GM13976 (cell line): ENCODE measurements at regions not wholly inside any gene's neighbourhood (a gene's known extent, or its start where the extent isn't known, plus 50 kb on each side); places are given as distances from the start of the nearest gene placed in this dataset.

Experiments used
- DNase-seq: peaks from one replicate; pipeline ENCODE4 v3.0.0; 2012; ENCODE audit warnings: low spot score
- in situ Hi-C: fragments of 300-500 bp; cut with MboI; formaldehyde crosslinking; loops from one replicate; pipeline ENCODE4 v1.12.0; 2022; ENCODE audit warnings: low sequenced_read_pairs, mixed read lengths, inconsistent platforms; ENCODE audit not compliant: unreplicated experiment
- TF ChIP-seq, protein P1 (sequence below): IDR thresholded peaks from 2 replicates; pipeline ENCODE4 v1.5.1; 2012; ENCODE audit warnings: borderline replicate concordance, mild to moderate bottlenecking; ENCODE audit not compliant: insufficient read depth; ENCODE audit errors: extremely low read depth, missing control alignments, control extremely low read depth

DNA sequence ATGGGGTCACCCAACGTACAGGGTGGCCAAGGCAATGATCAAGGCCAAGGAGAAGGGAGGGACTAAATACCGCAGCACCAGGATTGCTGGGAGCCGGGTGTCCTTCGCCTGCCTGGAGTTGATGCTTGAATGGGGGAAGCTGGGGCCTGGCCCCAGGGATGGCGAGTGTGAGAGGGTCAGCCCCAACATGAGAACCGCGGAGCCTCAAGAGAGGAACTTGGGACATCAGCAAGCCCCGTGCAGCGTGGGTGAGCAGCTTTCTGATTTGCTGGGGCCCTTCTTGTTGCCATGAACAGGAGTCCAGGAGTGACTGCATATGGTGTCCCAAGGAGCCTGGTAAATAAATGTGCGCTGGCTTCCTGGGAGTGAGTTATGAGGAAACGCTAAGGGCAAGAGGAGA, 72.8 kb upstream of the PITRM1 start:
- TF ChIP-seq, protein P1, sequence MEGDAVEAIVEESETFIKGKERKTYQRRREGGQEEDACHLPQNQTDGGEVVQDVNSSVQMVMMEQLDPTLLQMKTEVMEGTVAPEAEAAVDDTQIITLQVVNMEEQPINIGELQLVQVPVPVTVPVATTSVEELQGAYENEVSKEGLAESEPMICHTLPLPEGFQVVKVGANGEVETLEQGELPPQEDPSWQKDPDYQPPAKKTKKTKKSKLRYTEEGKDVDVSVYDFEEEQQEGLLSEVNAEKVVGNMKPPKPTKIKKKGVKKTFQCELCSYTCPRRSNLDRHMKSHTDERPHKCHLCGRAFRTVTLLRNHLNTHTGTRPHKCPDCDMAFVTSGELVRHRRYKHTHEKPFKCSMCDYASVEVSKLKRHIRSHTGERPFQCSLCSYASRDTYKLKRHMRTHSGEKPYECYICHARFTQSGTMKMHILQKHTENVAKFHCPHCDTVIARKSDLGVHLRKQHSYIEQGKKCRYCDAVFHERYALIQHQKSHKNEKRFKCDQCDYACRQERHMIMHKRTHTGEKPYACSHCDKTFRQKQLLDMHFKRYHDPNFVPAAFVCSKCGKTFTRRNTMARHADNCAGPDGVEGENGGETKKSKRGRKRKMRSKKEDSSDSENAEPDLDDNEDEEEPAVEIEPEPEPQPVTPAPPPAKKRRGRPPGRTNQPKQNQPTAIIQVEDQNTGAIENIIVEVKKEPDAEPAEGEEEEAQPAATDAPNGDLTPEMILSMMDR, result no peak
- no peak for DNase-seq
- in situ Hi-C loops, result loop anchor here (25.0 kb wide), 2 partner anchors 1417 to 1517 kb away; no protein-coding TSS in a partner anchor

DNA sequence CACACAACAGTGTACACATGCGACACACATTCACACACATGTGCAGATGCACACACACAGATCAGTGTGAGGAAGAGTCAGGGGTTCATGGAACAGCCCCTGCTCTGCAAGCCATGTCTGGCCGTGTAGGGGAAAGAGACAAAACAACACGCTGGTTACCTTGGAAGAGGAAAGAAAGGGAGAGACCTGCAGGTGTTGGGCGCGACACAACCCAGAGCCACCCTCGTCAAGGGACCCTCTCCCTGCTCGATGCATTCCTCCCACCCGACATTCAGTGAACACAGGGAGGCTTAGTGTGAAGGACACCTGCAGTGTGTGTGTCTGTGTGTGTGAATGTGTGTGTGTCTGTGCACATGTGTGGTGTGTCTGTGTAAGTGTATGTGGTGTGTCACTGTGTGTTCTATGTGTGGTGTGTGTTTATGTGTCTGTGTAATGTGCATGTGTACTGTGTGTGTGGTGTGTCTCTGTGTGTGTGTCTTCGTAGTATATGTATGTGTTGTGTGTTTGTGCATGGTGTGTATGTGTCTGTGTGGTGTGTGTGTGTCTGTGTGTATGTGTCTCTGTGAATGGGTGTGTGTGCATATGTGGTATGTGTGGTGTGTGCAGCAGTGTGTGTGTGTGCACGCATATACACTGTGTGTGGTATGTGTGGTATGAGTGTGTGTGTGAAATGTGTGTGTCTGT, 69.5 kb upstream of the PITRM1 start:
- TF ChIP-seq, protein P1, result no peak
- in situ Hi-C loops, result loop anchor here (25.0 kb wide), 2 partner anchors 1420 to 1520 kb away; no protein-coding TSS in a partner anchor

DNA sequence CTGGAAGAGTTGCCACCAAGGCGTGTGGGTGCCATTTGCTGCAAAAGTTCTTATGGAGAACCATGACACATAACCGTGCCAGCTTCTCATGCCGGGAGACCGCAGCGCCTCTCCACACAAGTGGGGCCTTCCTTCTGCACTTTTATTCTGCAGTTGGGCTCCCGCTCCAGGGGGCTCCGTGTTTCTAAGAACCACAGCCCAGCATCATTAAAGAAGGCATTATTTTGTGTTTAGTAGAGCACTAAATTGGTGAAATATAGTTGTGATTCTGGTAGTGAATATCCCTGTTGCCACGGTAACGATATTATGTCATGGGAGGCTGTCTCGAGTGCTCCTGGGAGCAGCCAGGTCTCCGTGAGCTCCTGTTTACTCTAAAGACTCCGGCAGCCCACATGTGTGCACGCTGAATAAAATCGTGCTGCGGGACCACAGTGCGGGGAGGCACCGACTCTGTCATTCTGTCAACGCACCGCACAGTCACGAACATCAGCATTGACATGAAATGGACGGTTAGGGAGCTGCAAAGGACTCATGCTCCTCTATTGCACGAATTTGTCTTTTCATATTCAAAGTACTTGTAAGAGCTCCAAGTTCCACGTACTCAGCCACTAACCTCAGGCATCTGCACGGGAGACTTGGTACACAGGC, 68.8 kb upstream of the PITRM1 start:
- DNase-seq, result no peak
- TF ChIP-seq, protein P1, result no peak
- in situ Hi-C loops, result loop anchor here (25.0 kb wide), 2 partner anchors 1421 to 1521 kb away; no protein-coding TSS in a partner anchor

More for the DNA sequence above, 69.5 kb upstream of the PITRM1 start:
- no peak for DNase-seq

DNA sequence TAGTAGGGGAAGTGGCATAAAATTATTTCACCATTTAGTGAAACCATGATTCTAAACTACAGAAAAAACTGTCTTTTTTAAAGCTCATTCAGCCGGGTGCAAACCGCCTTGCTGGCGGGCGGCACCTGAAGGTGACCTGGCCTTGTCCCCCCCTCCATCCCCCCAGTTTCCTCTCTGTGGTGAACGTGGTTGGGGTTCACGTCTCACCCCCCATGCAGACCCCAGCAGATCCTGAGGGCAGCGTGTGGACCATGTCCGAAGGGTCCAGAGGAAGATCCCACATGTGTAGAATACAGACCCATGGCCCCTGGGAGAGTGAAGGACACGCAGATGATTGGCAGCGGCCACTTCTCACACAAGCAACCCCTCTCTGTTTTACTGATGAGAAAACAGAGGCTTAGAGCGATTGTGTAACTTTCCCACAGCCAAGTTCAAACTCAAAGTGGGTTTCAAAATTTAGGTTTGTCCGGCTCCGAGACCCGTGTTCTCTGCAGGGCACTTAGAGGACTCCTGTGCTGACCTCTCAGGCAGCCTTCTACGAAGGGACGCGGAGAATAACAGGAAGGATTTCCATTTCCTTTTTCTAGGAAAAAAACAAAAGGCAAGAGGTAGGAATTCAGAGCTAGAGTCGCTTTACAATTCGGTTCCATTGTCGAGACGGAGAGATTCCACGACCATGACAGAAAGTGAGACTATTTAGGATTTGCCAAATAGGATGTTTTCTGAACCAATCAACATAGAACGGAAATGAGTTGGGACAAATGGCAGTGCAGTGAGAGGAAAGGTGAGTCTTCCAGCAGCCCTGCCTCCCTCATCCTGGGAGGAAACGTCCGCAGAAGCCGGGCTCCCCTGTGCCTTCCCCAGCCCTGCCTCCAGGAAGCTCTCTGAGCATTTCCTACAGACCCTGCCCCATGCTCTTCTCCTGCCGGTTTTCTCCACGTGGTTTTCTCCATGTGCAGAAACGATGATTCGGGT, 67.6 kb upstream of the PITRM1 start:
- TF ChIP-seq, protein P1, result no peak
- DNase-seq, result no peak
- in situ Hi-C loops, result loop anchor here (25.0 kb wide), 2 partner anchors 1422 to 1522 kb away; no protein-coding TSS in a partner anchor

DNA sequence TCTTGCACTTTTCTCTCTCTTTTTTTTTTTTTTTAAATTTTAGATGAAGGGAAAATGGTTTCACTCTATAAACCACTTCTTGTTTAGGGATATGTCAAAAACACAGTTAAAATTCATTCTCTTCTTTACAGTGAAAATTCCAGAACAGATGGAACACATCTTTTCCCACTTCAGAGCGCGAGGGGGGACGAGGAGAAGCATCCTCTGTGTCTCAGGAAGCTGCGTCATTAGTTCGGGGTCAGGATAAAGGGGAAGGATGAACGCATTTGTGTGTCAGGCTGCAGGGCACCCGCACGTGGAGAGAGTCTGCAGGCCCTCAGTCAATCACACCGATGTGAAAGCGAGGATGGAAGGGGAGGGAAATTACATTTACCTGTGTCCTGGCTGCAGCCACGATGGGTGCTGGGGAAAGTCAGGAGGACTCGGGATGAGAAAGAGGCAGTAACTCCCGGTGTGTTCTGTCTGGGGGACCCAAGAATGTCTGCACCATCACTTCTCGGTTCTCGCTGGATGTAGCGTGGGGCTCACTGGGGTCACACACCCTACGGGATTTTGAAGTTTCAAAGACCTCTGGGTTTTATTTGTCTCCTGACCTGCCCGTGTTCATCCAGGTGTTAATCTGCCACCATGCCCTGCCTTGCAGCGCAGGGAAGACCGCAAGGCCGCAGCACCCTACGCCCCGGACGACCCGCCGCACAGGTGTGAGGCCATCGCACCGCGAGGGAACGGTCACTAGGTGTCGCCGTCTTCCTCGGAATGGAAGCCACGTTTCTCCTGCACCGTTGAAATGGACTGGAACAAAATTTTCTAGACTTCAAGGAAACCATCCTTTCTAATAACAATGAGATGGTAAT, 66.7 kb upstream of the PITRM1 start:
- peak; percentile 84 for DNase-seq
- TF ChIP-seq, protein P1, result peak; percentile 91

More for the DNA sequence above, 66.7 kb upstream of the PITRM1 start:
- in situ Hi-C loops, result loop anchor here (25.0 kb wide), 2 partner anchors 1423 to 1523 kb away; no protein-coding TSS in a partner anchor
